NCI-H2196 treated with DMSO at 0.1 percent for 48 hours (cell line): ENCODE measurements at regions not wholly inside any gene's neighbourhood (a gene's known extent, or its start where the extent isn't known, plus 50 kb on each side); places are given as distances from the start of the nearest gene placed in this dataset.

ENCODE experiments used
- DNase-seq: peaks from one replicate; lab custom pipeline; 2025; ENCODE audit not compliant: unreplicated experiment; lab: John Stamatoyannopoulos, UW

GRCh38 chr5:29896646-29897045 is 1296.8 kb upstream of the CDH6 start:
- no peak for DNase-seq

- no peak for DNase-seq
Observed at GRCh38 chr5:29894668-29895067, 1298.8 kb upstream of the CDH6 start.

- no peak for DNase-seq
Observed at GRCh38 chr5:29889051-29889450, 1304.4 kb upstream of the CDH6 start.

GRCh38 chr5:29885595-29885994 is 1307.9 kb upstream of the CDH6 start:
- DNase-seq: no peak

- DNase-seq: no peak
Observed at GRCh38 chr5:29882036-29882435, 1311.5 kb upstream of the CDH6 start.

- DNase-seq: no peak
Observed at GRCh38 chr5:29879401-29879800, 1314.1 kb upstream of the CDH6 start.

- no peak for DNase-seq
Observed at GRCh38 chr5:29878599-29878998, 1314.9 kb upstream of the CDH6 start.

- DNase-seq: no peak
Observed at GRCh38 chr5:29867155-29867554, 1326.3 kb upstream of the CDH6 start.

GRCh38 chr5:29853711-29854220 is 1339.7 kb upstream of the CDH6 start:
- DNase-seq: no peak

GRCh38 chr5:29852329-29852728 is 1341.2 kb upstream of the CDH6 start:
- DNase-seq: no peak

GRCh38 chr5:29845206-29845605 is 1348.3 kb upstream of the CDH6 start:
- no peak for DNase-seq

- no peak for DNase-seq
Observed at GRCh38 chr5:29833394-29833793, 1360.1 kb upstream of the CDH6 start.

- no peak for DNase-seq
Observed at GRCh38 chr5:29822521-29822920, 1371.0 kb upstream of the CDH6 start.

GRCh38 chr5:29811914-29812679 is 1381.4 kb upstream of the CDH6 start:
- no peak for DNase-seq

- DNase-seq: no peak
Observed at GRCh38 chr5:29805804-29806203, 1387.7 kb upstream of the CDH6 start.

GRCh38 chr5:29800752-29801151 is 1392.7 kb upstream of the CDH6 start:
- no peak for DNase-seq

- DNase-seq: no peak
Observed at GRCh38 chr5:29796013-29796412, 1397.5 kb upstream of the CDH6 start.

- DNase-seq: no peak
Observed at GRCh38 chr5:29795096-29795652, 1398.3 kb upstream of the CDH6 start.

- no peak for DNase-seq
Observed at GRCh38 chr5:29794141-29794787, 1399.2 kb upstream of the CDH6 start.

- DNase-seq: no peak
Observed at GRCh38 chr5:29790281-29790680, 1403.2 kb upstream of the CDH6 start.

- no peak for DNase-seq
Observed at GRCh38 chr5:29780401-29780800, 1413.1 kb upstream of the CDH6 start.

GRCh38 chr5:29779141-29779540 is 1414.3 kb upstream of the CDH6 start:
- no peak for DNase-seq
